Globus pallidus (tissue), 1 donor: ENCODE measurements at regions not wholly inside any gene's neighbourhood (a gene's known extent, or its start where the extent isn't known, plus 50 kb on each side); places are given as distances from the start of the nearest gene placed in this dataset.

Experiments
- DNase-seq: peaks from one replicate; pipeline ENCODE4 v3.0.0-alpha.2; 2015; ENCODE audit warnings: low spot score

DNA sequence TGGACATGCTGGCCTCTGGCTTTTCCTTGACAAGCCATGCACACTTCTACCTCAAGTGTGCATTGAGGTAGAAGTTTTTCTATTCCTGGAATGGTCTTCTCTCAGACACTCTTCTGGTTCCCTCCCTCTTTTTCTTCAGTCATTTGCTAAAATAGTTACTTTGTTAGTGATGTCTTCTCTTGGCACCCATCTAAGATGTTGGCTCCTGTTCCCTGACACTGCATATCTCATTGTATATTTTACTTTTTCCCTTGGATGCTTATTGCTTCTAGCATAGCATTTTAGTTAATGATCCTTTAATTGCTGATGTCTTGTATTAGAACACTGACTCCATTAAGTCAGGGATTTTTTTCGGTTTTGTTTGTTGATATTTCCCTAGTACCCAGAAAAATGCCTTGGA lies 758.7 kb upstream of the NRSN1 start:
- no peak for DNase-seq

DNA sequence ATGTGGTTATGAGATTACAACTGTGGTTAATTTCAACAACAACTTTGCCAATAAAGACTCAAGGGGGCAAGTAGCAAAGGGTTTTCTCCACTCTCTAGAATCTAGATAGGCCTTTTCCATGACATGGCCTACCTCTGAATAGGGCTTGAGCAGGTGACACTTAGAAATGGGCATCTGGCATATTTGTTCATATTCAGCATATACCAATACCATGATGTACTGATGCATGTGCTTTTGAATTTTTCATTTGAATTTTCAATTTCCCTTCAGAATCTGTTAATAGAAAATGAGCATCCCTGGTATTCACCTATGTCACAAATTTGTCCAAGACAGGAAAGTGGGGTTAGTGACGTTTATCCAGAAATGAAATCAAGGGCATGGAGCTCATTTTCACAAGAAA lies 757.5 kb upstream of the NRSN1 start:
- DNase-seq = no peak

DNA sequence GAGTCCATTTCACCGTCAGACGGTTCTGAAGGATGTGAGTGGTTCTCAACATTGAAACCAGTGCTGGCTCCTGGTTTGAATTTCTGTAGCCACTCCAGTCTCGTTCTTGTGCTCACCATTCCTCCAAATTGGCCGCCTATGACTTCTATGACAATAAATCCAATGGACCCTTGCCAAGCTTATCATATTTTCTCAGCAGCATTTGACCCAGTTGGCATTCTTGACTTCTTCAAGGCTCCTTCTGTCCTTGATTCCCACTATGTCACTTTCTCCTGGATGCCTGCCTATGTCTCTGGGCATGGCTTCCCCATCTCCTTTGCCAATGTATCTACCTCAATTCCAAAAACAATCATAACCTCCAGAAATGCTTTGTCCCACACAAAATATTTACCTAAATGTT lies 756.0 kb upstream of the NRSN1 start:
- no peak for DNase-seq

DNA sequence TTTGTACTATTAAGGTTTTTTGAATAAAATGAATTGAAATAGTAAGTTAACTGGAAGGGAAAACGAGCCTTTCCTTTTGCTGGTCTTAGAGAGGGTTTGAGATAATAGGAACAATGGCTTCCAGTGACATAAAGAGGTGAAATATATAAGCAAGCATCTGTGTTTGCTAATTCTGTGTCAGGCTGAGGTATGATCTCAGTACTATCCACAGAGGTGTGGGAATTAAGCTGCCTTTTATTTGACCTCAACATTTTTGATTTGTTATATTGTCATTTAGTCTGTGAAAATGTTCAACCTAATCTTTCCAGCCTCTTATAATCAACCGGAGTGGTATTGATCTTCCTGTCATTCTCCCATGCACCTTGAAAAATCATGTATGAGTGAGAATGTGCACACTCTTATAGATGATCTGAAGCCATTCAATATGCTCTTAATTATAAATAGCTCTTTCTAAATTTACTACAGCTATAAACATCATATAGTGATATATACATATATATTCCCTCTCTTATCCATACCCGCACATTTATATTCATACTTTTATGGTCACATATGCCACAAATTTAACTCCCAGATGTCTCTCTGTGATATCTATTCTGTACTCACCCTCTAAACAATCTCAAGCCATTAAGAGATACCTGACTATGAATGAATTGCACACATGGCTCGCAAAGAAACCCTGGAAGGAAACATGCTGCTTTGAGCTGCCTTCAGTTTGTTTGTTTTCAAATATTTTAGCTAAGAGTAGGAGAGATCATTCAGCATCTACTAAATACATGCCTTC lies 754.7 kb upstream of the NRSN1 start:
- DNase-seq = no peak

DNA sequence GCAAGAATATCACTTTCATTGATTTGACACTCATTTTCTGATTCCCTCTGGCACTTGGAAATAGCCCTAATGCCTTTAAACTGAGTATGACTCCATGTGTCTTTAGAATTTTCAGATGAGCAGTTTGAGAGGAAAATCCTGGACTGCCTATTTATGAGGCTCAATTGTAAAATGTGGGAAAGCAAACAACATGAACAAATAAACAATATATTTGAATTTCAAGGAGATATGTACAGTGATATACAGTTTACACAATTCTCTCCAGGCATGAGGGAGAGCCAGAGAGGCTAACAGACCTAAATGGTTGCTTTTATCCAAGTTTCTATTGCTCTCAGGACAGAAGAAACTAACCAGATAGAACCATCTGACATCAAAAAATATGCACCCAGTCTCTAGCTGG lies 748.2 kb upstream of the NRSN1 start:
- no peak for DNase-seq

DNA sequence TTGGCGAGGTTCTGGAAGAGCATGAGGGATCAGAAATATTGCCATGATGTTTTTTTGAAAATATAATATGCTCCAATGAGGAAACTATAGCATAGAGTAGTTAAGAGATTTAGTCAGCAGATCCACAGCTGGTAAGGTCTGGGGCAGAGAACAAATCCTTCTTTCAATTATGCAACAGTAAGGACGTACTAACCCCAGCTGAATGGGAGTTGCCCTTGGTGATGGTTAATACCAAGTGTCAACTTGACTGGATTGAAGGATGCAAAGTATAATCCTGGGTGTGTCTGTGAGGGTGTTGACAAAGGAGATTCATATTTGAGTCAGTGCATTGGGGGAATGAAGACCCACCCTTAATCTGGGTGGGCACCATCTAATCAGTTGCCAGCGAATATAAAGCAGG lies 745.5 kb upstream of the NRSN1 start:
- DNase-seq = no peak

DNA sequence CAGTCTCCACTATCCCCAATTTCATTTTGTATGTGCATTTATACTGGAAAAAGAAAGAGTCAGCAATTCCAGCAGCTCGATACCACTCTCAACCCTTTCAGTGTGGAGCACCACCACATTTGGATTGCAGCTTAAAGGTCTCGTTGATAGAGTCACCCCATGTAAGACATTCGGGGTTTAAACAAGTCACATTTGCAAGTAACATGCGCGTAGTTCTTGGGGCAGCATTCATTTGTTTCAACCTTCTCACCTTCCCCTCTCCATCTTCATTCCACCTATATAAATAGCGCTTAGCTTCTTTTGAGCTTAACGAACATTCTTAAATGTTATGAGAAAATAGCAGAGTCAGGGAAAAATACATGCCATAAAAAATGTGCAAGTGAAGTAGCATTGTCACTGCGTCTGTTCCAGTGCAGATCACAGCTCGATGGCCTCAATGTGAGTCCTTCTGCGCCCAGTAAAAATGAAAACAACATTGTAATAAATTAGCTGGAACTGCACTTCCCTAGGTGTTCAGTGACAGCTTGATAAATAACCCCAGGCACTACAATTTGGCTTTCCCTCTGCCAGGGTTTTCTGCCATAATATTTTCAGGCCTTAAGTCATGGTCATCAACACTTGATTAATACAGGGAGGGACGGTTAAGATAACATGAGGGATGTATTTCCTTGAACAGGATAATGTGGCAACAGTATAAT lies 737.8 kb upstream of the NRSN1 start:
- DNase-seq = no peak

DNA sequence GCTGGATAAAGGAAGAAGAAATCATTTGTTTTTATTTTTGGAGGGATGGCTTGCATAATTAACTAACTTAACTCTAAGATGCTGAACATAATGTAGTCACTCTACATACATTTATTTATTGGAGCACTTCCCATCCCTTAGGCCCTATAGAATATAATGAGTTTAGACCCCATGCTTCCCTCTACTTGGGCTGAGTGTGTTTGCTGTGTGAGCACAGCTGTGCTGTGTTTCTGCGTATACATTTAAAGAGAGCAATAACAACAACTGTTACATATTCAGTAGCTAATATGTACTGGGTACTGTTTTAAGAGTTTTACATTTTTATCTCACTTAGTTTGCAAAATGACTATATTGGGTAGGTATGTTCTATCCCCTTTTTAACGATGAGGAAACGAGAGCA lies 736.6 kb upstream of the NRSN1 start:
- no peak for DNase-seq

DNA sequence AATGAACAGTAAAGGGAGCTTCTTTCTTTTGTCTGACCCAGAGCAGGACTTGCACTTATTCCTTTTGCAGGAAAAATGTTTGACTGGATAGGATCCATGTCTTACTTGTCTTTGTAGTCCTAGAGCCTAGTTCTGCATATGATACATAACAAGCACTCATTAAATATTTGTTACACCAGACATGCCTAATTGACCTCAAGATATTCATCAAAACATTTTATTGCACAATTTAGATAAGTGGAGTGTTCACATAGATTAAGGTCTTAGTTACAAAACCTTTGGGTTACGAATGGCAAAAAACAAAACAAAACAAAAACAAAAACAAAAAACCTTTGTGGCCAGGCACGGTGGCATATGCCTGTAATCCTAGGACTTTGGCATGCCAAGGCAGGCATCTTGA lies 735.8 kb upstream of the NRSN1 start:
- DNase-seq = no peak

DNA sequence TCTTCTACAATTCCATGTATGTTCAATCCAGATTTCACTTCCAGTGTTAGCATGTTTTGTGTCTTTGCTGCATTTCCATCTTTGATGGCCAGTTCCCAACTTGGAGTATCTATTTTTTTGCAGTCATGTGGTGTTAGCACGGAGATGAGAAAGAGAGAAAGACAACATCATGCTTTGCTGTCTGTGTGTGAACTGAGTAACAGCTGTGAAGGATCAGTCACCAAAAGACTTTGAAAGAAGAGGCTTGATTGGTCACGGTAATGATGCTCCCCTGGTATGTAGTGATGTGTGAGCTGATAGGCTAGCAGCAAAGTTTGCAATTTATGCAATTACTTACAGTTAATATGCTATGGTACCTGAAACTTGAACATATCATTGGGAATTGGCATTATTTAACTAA lies 731.3 kb upstream of the NRSN1 start:
- DNase-seq = no peak

DNA sequence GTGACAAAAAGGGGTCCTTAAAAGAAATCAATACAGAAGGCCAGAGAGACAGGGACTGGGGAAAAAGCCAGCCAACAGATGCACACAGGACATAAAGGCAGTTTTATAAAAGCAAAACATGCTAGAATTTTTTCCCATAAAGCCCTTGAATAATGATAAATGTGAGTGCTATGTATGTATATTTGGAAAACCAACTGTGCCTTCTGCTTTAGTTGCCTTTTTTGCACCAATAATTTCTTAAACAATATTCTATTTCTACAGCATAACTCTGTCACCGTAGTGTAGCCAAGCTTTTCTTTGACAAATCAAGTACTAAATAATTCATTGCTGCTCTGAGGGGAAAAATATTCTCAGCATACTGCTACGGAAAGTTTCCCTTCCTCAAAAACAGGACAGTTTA lies 730.6 kb upstream of the NRSN1 start:
- DNase-seq = no peak

DNA sequence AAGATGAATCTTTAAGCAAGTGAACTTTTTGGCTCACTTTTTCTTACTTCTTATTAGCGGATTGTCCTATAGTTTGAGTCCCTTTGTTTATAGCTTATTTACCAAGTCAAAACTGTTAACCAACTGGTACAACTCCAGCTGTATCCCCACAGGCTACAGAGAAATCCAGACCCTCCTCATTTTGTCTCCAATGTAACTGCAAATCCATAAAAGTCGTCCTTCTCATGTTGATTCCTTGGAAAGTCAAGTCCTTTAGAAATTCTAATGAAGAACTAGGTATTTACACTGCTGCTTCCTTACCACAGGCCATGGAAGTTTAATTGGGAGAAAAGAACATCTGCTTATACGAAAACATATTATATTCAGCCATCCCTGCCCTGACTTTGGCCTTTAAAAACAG lies 729.1 kb upstream of the NRSN1 start:
- DNase-seq = no peak

DNA sequence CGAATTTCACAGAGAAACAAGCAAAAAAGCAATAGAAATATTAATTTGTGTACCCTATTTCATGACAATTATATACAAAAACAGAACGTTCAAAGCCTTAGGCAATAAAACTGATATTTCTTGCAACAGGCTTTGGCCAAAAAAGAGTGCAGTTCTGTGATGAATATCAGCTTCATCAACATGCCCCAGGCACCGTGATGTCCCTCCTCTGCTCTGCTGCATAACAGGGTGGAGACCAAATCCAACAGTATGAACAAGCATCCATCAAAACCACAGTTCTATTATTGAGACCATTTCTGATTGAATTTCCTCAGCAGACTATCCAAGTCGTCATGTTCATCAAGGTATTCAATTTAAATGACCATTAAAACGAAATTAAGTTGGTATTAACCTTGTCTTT lies 722.6 kb upstream of the NRSN1 start:
- DNase-seq = no peak

DNA sequence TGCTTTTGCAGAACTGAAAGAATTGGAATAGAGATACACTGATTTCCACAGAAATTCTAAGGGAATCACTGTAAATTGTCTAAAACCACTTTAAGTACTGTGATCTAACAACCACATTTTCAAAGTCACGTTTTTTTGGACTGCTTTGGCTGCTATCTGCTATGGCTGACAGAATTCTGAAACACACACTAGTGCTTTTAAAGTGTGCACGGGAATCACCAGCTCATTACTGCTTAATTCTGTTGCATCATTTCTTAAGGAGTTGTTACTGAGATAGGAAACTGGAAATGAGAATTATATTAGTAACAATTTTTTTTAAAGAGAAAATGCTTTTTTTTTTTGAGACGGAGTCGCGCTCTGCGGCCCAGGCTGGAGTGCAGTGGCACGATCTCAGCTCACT lies 716.5 kb upstream of the NRSN1 start:
- DNase-seq = no peak

DNA sequence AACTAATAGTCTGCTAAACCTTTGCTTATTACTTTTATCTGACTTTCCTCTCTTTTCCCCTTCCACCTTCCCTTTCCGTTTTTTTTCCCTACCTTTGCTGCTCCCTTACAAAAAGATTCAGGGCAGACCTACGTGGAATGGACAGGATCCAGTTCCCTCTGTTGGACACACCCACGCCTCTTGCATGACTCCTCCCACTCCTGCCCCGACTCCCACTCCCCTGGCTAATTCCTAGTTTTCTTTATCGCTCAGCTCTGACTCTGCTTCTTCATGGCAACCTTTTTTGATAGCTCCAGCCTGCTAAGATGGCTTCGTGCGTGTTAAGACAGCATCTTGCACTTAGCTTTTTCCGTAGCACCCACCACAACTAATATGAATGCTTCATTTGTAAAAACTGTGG lies 715.6 kb upstream of the NRSN1 start:
- DNase-seq = no peak

DNA sequence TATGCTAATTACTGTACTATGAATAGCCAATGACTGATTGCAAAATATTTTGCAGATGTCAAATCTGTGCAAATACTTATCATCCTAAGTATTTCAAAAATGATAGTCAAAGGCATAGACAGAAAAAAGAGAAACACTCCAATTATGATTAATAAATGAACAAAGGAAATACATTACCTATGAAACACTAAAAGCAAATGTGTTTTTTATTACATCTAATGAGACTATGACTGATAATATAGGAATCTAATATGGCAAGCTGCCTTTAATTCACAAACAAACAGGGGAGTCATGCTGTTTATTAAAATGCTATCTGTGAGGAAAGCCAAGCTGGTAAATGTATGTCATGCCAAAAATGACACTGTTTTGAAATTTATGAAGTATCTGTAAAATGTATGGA lies 713.2 kb upstream of the NRSN1 start:
- DNase-seq = no peak

DNA sequence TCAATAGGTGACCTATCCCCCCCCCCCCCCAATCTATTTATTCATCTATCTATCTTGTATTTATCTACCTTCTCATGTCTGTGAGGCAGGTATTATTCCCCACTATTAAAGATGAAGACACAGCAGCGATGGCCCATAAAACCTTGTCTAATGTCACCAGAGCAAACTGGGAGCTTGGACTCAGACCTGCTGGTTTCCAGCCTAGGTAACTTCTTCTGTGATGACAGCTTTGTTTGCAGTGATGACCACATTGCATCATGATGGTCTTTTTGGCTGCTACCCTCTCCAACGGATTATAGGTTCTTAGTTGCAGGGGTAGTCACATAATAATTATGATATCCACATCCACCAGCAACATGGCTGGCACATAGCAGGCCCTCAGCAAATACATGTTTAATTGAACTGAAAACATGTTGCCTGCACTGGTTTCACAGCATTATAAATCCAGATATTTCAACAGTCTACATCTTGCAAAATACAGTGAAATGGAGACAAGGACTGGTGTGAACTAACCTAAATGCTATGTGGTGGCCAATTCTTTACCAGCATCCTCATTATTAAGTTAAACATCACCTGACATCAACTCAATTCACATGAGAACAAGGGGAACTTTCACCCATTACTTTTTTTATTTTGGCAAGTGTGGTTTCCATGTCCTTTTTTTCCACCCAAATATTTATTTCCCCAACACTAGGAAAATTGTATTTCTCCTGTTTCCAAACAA lies 712.5 kb upstream of the NRSN1 start:
- no peak for DNase-seq

DNA sequence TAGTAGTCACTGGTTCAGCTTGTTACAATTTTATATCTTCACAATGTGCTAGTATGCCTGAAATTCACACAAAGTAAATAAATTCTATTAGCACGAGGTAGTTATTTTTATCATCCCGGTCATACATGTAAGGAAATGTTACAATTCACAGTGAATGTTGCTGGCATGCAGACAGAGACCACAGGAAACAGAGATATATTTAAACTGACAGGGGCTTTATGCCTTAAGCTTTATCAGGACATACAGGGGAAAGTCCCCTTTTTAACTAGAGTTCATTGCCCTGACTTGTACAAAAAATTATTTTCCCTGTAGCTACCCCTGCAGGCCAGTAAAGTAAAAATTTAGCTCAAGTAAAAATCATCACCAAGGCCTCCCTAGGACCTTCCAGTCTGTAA lies 712.0 kb upstream of the NRSN1 start:
- peak; percentile 32 for DNase-seq

DNA sequence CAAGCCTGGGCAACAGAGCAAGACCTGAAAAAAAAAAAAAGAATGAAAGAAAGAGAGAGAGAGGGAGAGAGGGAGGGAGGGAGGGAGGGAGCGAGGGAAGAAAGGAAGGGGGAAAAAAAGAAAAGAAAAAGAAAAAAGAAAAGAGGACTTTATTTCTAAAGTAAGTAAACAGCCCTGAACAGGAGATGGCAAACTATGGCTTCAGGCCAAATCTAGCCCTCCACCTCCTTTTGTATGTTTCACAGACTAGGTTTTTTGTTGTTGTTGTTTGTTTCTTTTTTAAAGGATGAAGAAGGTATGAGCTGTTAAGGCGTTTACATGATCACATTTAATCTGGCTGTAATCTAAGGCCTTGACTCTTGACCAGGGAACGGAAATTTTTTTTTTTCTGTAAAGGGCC lies 711.1 kb upstream of the NRSN1 start:
- DNase-seq = no peak

DNA sequence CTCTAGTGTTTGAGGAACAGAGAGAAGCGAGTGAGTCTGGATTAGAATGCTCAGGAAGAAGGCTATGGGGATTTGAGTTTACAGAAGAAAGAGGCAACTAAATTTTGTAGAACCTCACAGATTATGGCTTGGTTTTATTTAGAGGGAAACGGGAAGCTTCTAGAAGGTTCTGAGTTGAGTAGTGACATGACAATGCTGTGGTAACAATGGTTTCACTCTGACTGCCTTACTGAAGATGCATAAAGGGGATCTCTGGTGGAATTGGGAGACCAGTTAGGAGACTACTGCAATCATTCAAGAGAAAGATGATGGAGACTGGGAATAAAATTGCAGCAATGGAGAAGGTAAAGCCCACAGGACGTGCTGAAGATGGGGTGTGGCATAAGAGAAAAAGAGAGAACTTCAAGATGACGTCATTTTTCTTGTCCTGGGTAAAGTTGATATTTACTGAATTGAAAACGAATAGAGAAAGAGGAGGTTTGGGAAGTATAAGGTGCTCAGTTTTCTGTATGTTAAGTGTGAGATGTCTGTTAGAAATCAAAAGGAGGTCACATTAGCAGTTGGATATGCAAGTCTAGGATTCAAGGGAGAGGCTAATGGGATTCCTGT lies 710.1 kb upstream of the NRSN1 start:
- DNase-seq = no peak

DNA sequence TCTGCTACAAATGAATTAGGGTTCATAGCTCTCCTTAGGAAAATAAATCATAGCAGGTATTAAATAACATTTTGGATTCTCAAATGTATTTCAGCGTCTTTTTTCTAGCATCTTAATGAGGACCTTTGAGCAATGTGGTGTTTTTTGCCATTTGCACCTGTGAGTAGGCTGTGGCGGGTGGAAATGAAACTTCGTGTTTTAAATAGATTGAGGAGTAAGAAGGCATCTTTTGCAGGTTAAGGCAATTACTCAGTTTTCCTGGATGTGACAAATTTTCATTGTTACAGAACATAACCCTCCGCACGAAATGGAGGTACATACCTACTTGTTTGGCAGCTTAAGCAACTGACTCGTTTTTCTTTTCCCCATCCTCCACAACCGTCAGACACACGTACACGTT lies 708.9 kb upstream of the NRSN1 start:
- DNase-seq = no peak

DNA sequence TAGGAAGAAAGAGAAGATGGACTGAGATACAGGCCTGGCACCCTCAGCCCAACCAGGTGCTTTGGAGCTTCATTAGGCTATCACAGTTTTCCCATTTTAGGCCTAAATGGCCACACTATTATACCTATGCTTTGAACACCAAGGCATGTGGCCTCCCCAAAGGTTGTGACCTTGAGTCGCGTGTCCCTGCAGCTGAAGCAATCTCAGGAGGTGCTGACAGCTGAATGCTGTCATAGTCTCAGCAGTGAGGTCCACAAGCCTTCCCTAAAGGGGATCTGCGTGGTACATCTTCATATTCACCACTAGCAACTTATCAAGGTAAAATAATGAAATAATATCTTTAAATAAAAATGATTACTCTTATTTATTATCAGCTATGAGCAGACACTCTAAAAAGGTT lies 707.9 kb upstream of the NRSN1 start:
- DNase-seq = no peak

DNA sequence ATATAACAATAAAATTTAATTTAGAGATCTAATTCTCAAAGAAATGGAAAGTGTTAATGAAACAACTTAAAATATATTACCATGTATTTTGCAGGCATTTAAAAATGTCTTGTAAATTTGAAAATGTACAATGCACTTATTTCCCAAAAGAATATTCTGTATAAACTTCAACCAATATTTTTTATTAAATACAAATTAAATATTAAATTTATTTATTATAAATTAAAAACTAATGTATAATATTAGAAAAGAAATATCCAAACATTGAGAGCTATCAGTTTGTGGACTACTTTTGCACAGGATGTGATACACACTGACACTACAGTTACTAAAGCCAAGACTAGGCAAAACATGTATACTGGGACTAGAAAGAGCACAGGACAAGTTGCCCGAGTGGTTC lies 707.0 kb upstream of the NRSN1 start:
- DNase-seq = no peak
